ENCODE measurements at regions not wholly inside any gene's neighbourhood (a gene's known extent, or its start where the extent isn't known, plus 50 kb on each side); places are given as distances from the start of the nearest gene placed in this dataset.

DNA sequence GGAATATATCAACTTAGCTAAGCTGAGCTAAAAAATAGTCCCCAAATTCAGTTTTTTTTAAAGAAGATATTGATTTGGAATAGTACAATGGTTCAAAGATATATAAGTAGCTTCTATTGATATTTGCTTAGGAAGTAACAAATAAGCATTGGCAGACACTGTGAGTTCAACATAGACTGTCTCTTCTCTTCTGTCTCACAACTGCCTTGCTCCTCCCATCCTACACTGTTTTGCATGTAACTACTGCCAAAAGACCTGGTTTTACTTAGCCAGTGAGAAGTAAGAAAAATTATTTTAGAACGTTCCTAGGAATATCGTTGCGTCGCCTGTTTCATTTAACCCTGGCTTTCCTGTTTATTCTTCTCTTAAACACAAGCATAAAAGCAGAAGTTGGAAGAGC is 859.0 kb upstream of the SPRY2 start:
- H3K79me2 ChIP-seq (ENCODE audit: insufficient read depth, low read length): no peaks in the 10 kb centered on the region
- intact Hi-C loops (cut with micrococcal nuclease): no loop called here
- no peak overlapping the region for H3K27ac ChIP-seq (ENCODE audit: low read depth in 1 of 2, low read length in 2 of 2)
- peaks cover 0 to 3% of the 10 kb centered on the region in 2 donors for H3K9me3 ChIP-seq (replicated peaks in 1 of 2; ENCODE audit: control insufficient read depth in 1 of 2, insufficient read depth in 1 of 2, low read length in 2 of 2)
- H2AFZ ChIP-seq (ENCODE audit: insufficient read depth, low read depth, low read length, poor library complexity, severe bottlenecking): no peak overlapping the region
- no peak overlapping the region for H3K4me2 ChIP-seq (replicated peaks; ENCODE audit: extremely low read depth, low read length, poor library complexity, severe bottlenecking)
- Mint-ChIP-seq H3K27ac (no peak overlapping the region), H3K9me3 (peaks cover 0 to 13% (median 4%) of the 10 kb centered on the region in 7 donors), H3K4me1 (no peaks in the 10 kb centered on the region), H3K27me3 (ENCODE audit: low read depth in 3 of 3) (peaks cover 0 to 1% (median 1%) of the 10 kb centered on the region in 3 donors), H3K4me3 (no peak overlapping the region), H3K36me3 (no peaks in the 10 kb centered on the region)
- no peaks in the 10 kb centered on the region for H4K20me1 ChIP-seq (ENCODE audit: insufficient read depth, low read length)
- no peaks in the 10 kb centered on the region for H3K4me1 ChIP-seq (ENCODE audit: control insufficient read depth in 1 of 2, insufficient read depth in 2 of 2, low read length in 2 of 2)
- no peak for DNase-seq
- H3K36me3 ChIP-seq (replicated peaks in 1 of 2; ENCODE audit: control insufficient read depth in 1 of 2, insufficient read depth in 2 of 2, low read length in 2 of 2): no peaks in the 10 kb centered on the region
- no CpG with 5 or more reads among the region's 4 CpGs for WGBS (ENCODE audit: insufficient coverage)
- no peak overlapping the region for H3K9ac ChIP-seq (ENCODE audit: insufficient read depth, low read length, poor library complexity, severe bottlenecking)
- TF ChIP-seq, protein P1, sequence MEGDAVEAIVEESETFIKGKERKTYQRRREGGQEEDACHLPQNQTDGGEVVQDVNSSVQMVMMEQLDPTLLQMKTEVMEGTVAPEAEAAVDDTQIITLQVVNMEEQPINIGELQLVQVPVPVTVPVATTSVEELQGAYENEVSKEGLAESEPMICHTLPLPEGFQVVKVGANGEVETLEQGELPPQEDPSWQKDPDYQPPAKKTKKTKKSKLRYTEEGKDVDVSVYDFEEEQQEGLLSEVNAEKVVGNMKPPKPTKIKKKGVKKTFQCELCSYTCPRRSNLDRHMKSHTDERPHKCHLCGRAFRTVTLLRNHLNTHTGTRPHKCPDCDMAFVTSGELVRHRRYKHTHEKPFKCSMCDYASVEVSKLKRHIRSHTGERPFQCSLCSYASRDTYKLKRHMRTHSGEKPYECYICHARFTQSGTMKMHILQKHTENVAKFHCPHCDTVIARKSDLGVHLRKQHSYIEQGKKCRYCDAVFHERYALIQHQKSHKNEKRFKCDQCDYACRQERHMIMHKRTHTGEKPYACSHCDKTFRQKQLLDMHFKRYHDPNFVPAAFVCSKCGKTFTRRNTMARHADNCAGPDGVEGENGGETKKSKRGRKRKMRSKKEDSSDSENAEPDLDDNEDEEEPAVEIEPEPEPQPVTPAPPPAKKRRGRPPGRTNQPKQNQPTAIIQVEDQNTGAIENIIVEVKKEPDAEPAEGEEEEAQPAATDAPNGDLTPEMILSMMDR (IDR thresholded peaks at IDR 0.05): no peak
- no peak overlapping the region for H3K4me3 ChIP-seq (replicated peaks in 1 of 3; ENCODE audit: low read depth in 2 of 3, low read length in 3 of 3)
- no peaks in the 10 kb centered on the region for H3K27me3 ChIP-seq (ENCODE audit: control insufficient read depth in 2 of 2, insufficient read depth in 2 of 2, low read length in 2 of 2)

DNA sequence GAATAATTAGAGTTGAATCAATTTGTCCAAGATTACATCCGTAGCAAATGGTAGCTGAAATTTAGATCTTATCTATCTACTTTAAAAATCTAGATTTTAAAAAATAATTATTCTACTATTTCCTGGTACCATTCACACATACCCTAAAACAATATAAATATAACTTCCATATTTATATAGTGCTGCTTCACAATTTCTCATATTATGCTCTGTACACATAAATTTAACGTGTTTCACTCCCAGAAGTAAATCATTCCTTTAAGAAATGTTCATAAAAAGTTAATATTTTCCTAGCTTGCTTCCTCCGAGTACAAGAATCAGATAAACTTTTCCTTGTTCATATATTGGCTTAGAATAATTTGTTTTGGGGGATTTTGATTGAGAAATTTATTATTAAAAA is 857.0 kb upstream of the SPRY2 start:
- H3K9me3 ChIP-seq (replicated peaks in 1 of 2; ENCODE audit: control insufficient read depth in 1 of 2, insufficient read depth in 1 of 2, low read length in 2 of 2): peaks cover 7 to 9% of the 10 kb centered on the region in 2 donors
- H3K4me2 ChIP-seq (replicated peaks; ENCODE audit: extremely low read depth, low read length, poor library complexity, severe bottlenecking): no peak overlapping the region
- no CpG with 5 or more reads among the region's 3 CpGs for WGBS (ENCODE audit: insufficient coverage)
- Mint-ChIP-seq H3K27ac (no peak overlapping the region), H3K27me3 (ENCODE audit: low read depth in 3 of 3) (peaks cover 0 to 1% (median 0%) of the 10 kb centered on the region in 3 donors), H3K36me3 (no peaks in the 10 kb centered on the region), H3K9me3 (peaks cover 0 to 10% (median 2%) of the 10 kb centered on the region in 7 donors), H3K4me3 (no peak overlapping the region), H3K4me1 (no peaks in the 10 kb centered on the region)
- TF ChIP-seq, protein P1 (IDR thresholded peaks at IDR 0.05): no peak
- no peaks in the 10 kb centered on the region for H3K79me2 ChIP-seq (ENCODE audit: insufficient read depth, low read length)
- H4K20me1 ChIP-seq (ENCODE audit: insufficient read depth, low read length): no peaks in the 10 kb centered on the region
- no peak overlapping the region for H2AFZ ChIP-seq (ENCODE audit: insufficient read depth, low read depth, low read length, poor library complexity, severe bottlenecking)
- no peak overlapping the region for H3K27ac ChIP-seq (ENCODE audit: low read depth in 1 of 2, low read length in 2 of 2)
- no peaks in the 10 kb centered on the region for H3K4me1 ChIP-seq (ENCODE audit: control insufficient read depth in 1 of 2, insufficient read depth in 2 of 2, low read length in 2 of 2)
- H3K4me3 ChIP-seq (replicated peaks in 1 of 3; ENCODE audit: low read depth in 2 of 3, low read length in 3 of 3): no peak overlapping the region
- H3K27me3 ChIP-seq (ENCODE audit: control insufficient read depth in 2 of 2, insufficient read depth in 2 of 2, low read length in 2 of 2): no peaks in the 10 kb centered on the region
- H3K9ac ChIP-seq (ENCODE audit: insufficient read depth, low read length, poor library complexity, severe bottlenecking): no peak overlapping the region
- no peak for DNase-seq
- H3K36me3 ChIP-seq (replicated peaks in 1 of 2; ENCODE audit: control insufficient read depth in 1 of 2, insufficient read depth in 2 of 2, low read length in 2 of 2): no peaks in the 10 kb centered on the region
- intact Hi-C loops (cut with micrococcal nuclease): no loop called here

All from CD14-positive monocyte (primary cell).